ENCODE measurements at regions not wholly inside any gene's neighbourhood (a gene's known extent, or its start where the extent isn't known, plus 50 kb on each side); places are given as distances from the start of the nearest gene placed in this dataset.
"Not testable (repeated sequence)": the region's sequence is repeated elsewhere in the genome, so short reads cannot be mapped to it uniquely, and the experiment has no call there.

DNA sequence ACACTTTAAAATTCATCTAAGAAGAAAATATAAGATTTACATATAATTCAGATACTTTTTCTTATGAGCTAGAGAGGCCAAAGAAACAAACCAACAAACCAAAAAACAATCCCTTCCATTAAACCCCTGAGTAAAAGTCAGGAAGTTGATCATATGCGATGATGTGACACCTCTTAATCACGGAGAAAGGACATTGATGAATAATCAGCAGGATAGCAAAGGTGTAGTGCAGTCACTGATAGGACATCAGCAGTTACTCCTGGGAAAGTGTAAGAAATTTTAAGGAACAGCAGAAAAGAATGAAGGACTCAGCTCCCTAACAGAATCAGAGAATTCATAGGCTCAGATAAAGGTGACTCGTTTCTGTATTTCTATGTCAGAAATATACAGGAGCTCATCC lies 202.4 kb upstream of the EDNRB start:
- TF ChIP-seq, protein P1, sequence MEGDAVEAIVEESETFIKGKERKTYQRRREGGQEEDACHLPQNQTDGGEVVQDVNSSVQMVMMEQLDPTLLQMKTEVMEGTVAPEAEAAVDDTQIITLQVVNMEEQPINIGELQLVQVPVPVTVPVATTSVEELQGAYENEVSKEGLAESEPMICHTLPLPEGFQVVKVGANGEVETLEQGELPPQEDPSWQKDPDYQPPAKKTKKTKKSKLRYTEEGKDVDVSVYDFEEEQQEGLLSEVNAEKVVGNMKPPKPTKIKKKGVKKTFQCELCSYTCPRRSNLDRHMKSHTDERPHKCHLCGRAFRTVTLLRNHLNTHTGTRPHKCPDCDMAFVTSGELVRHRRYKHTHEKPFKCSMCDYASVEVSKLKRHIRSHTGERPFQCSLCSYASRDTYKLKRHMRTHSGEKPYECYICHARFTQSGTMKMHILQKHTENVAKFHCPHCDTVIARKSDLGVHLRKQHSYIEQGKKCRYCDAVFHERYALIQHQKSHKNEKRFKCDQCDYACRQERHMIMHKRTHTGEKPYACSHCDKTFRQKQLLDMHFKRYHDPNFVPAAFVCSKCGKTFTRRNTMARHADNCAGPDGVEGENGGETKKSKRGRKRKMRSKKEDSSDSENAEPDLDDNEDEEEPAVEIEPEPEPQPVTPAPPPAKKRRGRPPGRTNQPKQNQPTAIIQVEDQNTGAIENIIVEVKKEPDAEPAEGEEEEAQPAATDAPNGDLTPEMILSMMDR (IDR thresholded peaks at IDR 0.05; ENCODE audit: insufficient read depth, low read depth, low read length): no peak
- no peak overlapping the region for H3K4me3 ChIP-seq (ENCODE audit: low read depth, low read length)

DNA sequence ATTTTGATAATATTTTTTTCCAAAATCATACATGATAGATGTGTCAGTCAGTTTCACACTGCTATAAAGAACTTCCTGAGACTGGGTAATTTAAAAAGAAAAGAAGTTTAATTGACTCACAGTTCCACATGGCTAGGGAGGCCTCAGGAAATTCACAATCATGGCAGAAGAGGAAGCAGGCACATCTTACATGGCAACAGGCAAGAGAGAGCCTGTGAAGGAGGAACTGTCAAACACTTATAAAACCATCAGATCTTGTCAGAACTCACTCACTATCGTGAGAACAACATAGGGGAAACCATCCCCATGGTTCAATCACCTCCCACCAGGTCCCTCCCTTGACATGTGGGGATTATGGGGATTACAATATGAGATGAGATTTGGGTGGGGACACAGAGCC lies 201.5 kb upstream of the EDNRB start:
- DNase-seq (ENCODE audit: low read depth); H3K4me3 ChIP-seq (ENCODE audit: low read depth, low read length): not testable (repeated sequence)

More for the DNA sequence above, 202.4 kb upstream of the EDNRB start:
- no peak for DNase-seq (ENCODE audit: low read depth)

DNA sequence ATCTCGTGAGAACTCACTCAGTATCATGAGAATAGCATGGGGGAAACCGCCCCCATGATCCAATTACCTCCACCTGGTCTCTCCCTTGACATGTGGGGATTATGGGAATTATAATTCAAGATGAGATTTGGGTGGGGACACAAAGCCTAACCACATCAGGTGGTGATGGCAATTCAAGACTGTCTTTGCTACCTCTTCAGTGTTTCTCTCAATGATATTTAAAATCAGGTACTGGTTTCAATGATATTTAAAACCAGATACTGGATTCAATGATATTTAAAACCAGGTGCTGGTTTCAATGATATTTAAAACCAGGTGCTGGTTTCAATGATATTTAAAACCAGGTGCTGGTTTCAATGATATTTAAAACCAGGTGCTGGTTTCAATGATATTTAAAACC lies 198.4 kb upstream of the EDNRB start:
- DNase-seq (ENCODE audit: low read depth); H3K4me3 ChIP-seq (ENCODE audit: low read depth, low read length): not testable (repeated sequence)

DNA sequence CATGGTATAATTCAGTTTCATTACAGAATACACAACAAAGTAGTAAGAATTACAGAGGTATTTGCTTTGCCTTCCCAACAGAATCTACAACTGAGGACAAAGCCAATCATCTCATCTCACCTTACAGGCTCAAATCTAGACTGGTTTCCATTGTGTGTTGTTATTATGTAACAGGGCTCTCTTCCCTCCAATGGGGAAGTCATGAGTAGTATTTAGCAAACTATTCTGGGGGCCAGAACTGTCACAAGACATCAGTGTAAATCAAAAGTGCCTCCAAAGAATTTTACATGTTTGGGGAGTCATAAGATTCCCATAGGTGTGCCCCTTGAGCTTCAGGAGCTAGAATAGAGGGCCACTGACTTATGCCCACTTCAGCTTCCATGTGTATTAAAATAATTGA lies 187.0 kb upstream of the EDNRB start:
- TF ChIP-seq, protein P1 (IDR thresholded peaks at IDR 0.05; ENCODE audit: insufficient read depth, low read depth, low read length): no peak
- H3K4me3 ChIP-seq (ENCODE audit: low read depth, low read length): no peak overlapping the region
- no peak for DNase-seq (ENCODE audit: low read depth)

DNA sequence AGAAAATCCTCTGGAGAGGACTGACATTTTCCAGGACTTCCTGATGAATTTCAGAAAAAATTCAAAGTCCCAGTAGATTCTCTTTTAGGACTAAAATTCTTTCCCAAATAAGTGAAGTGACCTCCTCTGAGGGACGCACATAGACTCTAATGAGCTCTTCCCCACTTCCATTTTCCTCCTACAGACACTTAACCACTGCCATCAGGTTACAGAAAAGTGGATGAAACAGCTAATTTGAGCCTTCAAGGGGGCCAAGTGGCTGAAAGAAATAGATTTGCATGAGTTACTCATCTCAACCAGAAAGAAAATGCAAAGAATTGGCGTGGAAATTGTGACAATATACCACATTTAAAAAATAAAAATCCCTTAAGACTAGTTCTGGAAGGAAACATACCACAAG lies 185.3 kb upstream of the EDNRB start:
- no peak overlapping the region for H3K4me3 ChIP-seq (ENCODE audit: low read depth, low read length)
- DNase-seq (ENCODE audit: low read depth): no peak
- TF ChIP-seq, protein P1 (IDR thresholded peaks at IDR 0.05; ENCODE audit: insufficient read depth, low read depth, low read length): no peak

DNA sequence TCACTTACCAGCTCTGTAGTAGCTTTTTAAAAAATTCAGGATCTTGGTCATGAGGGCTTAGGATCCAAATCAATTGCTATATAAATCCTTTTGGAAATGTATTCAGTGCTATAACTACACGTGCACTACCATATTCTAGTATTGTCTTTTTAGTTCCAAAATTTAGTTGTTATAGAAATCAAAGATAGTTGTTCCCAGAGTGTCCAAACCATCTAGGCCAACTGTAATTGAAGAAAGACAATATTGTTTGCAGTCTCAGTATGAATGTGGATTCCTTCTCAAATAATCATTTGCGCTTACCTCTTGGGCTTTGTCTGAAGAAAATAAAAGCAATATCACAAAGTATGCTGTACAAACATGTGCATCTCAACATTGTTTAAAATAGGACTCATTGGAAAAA lies 184.1 kb upstream of the EDNRB start:
- TF ChIP-seq, protein P1 (IDR thresholded peaks at IDR 0.05; ENCODE audit: insufficient read depth, low read depth, low read length): no peak
- DNase-seq (ENCODE audit: low read depth): no peak
- H3K4me3 ChIP-seq (ENCODE audit: low read depth, low read length): no peak overlapping the region

DNA sequence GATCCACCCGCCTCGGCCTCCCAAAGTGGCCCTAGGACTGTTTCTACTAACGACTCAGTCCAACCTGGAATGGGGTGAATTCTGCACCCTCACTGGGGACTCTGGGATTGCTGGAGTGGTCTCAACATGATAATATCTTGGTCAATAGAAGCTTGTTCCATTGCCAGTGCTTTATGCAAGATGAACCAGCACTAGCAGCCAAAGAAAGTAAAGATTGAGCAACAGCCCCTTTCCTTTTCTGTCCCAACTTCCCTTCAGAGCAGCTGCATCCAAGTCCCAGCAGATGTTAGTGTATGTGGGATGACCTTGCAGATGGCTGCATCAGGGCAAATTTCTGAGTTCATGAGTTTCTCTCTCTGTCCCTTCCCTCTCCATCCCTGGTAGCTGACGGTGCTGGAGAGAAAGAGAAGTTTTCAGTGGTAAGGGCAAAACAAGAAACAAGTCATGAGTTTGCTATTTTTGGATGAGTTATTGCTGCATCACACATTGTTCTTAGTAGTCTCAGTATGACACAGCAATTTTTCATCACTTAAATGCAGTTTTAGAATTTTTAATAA lies 183.6 kb upstream of the EDNRB start:
- TF ChIP-seq, protein P1 (IDR thresholded peaks at IDR 0.05; ENCODE audit: insufficient read depth, low read depth, low read length): no peak
- DNase-seq (ENCODE audit: low read depth): peak; percentile 70
- H3K4me3 ChIP-seq (ENCODE audit: low read depth, low read length): no peak overlapping the region

DNA sequence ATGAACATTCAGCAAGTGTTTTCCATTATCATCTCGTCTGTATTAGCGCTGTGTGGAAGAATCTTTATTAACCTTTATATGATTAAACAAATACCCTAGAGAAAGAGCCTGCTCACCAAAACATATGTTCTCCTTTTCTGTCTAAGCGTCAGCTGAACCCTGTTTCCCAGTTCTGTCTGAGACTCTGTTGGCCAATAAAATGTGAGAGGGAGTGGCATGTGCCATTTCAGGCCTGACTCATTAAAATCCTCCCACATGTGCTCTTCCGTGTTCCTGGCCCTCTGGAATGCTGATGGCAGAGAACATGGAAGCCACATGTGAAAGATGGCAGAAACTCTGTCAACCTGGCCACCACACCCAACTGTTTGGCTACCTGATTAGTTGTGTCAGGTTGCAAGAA lies 181.9 kb upstream of the EDNRB start:
- H3K4me3 ChIP-seq (ENCODE audit: low read depth, low read length): no peak overlapping the region
- TF ChIP-seq, protein P1 (IDR thresholded peaks at IDR 0.05; ENCODE audit: insufficient read depth, low read depth, low read length): no peak
- no peak for DNase-seq (ENCODE audit: low read depth)

All from fibroblast of villous mesenchyme (primary cell).